ENCODE measurements at regions not wholly inside any gene's neighbourhood (a gene's known extent, or its start where the extent isn't known, plus 50 kb on each side); places are given as distances from the start of the nearest gene placed in this dataset.

GRCh38 chr3:106126067-106126845 is 257.4 kb upstream of the CBLB start:
- no peaks in the 10 kb centered on the region for H3K9me3 ChIP-seq
- no peak overlapping the region for H3K27ac ChIP-seq
- no peaks in the 10 kb centered on the region for H3K27me3 ChIP-seq
- intact Hi-C loops (cut with DNase I; ENCODE audit: low total_unique reads) = no loop called here
- no peak for DNase-seq
- no peak overlapping the region for H3K4me3 ChIP-seq
- peaks cover 0 to 6% of the 10 kb centered on the region in 2 donors for H3K4me1 ChIP-seq
- no peaks in the 10 kb centered on the region for H3K36me3 ChIP-seq
- TF ChIP-seq POLR2A (IDR thresholded peaks at IDR 0.05) (no peak), CTCF (IDR thresholded peaks at IDR 0.05) (no peak)

GRCh38 chr3:106126846-106127235 is 258.0 kb upstream of the CBLB start:
- H3K27ac ChIP-seq = no peak overlapping the region
- intact Hi-C loops (cut with DNase I; ENCODE audit: low total_unique reads) = no loop called here
- no peak for DNase-seq

GRCh38 chr3:106129939-106130338 is 261.1 kb upstream of the CBLB start:
- Histone ChIP-seq H3K36me3 (no peaks in the 10 kb centered on the region), H3K4me1 (peaks cover 0 to 6% of the 10 kb centered on the region in 2 donors), H3K4me3 (no peak overlapping the region), H3K27ac (no peak overlapping the region), H3K27me3 (no peaks in the 10 kb centered on the region), H3K9me3 (no peaks in the 10 kb centered on the region)
- intact Hi-C loops (cut with DNase I; ENCODE audit: low total_unique reads) = no loop called here
- TF ChIP-seq POLR2A (IDR thresholded peaks at IDR 0.05) = no peak
- no peak for TF ChIP-seq CTCF (IDR thresholded peaks at IDR 0.05)
- DNase-seq = no peak

More at GRCh38 chr3:106126846-106127235, 258.0 kb upstream of the CBLB start:
- no peaks in the 10 kb centered on the region for H3K36me3 ChIP-seq
- peaks cover 0 to 6% of the 10 kb centered on the region in 2 donors for H3K4me1 ChIP-seq
- no peaks in the 10 kb centered on the region for H3K9me3 ChIP-seq
- TF ChIP-seq CTCF (IDR thresholded peaks at IDR 0.05) (no peak), POLR2A (IDR thresholded peaks at IDR 0.05) (no peak)
- no peaks in the 10 kb centered on the region for H3K27me3 ChIP-seq
- no peak overlapping the region for H3K4me3 ChIP-seq

GRCh38 chr3:106130384-106131198 is 261.8 kb upstream of the CBLB start:
- TF ChIP-seq POLR2A (IDR thresholded peaks at IDR 0.05) = no peak
- TF ChIP-seq CTCF (IDR thresholded peaks at IDR 0.05) = no peak
- Histone ChIP-seq H3K36me3 (no peaks in the 10 kb centered on the region), H3K27ac (no peak overlapping the region), H3K4me3 (no peak overlapping the region), H3K4me1 (peaks cover 0 to 6% of the 10 kb centered on the region in 2 donors), H3K27me3 (no peaks in the 10 kb centered on the region), H3K9me3 (no peaks in the 10 kb centered on the region)
- intact Hi-C loops (cut with DNase I; ENCODE audit: low total_unique reads) = no loop called here
- no peak for DNase-seq

All from uterus (tissue), 3 donors.